PFSK-1 (cell line): ENCODE measurements at regions not wholly inside any gene's neighbourhood (a gene's known extent, or its start where the extent isn't known, plus 50 kb on each side); places are given as distances from the start of the nearest gene placed in this dataset.

Source experiments
- FOXP2 ChIP-seq: optimal IDR thresholded peaks from 2 replicates; pipeline ENCODE3; 2011; ENCODE audit warnings: borderline replicate concordance, control low read depth, inconsistent platforms; ENCODE audit not compliant: insufficient read depth; ENCODE audit errors: extremely low read length, extremely low read depth
- POLR2AphosphoS5 ChIP-seq: IDR thresholded peaks from 2 replicates; pipeline ENCODE4 v1.6.1; 2012; ENCODE audit warnings: low read depth, mild to moderate bottlenecking, control low read depth, low read length, moderate library complexity
- SIN3A ChIP-seq: IDR thresholded peaks from 2 replicates; pipeline ENCODE4 v1.6.1; 2012; ENCODE audit warnings: mild to moderate bottlenecking, low read length, moderate library complexity, borderline replicate concordance; ENCODE audit not compliant: insufficient read depth
- TAF1 ChIP-seq: IDR thresholded peaks from 2 replicates; pipeline ENCODE4 v1.6.1; 2012; ENCODE audit warnings: low read length, control low read depth, borderline replicate concordance; ENCODE audit not compliant: insufficient read depth
- TF ChIP-seq, protein P1 (sequence below), 2 experiments: IDR thresholded peaks; 2 replicates each; pipeline versions ENCODE4 v1.6.1 to v1.8.0; 2011 to 2012; ENCODE audit warnings: low read depth in 2 of 2, low read length in 2 of 2, control low read depth in 1 of 2, inconsistent platforms in 1 of 2, mild to moderate bottlenecking in 1 of 2, moderate library complexity in 1 of 2; ENCODE audit not compliant: insufficient read depth in 1 of 2

DNA sequence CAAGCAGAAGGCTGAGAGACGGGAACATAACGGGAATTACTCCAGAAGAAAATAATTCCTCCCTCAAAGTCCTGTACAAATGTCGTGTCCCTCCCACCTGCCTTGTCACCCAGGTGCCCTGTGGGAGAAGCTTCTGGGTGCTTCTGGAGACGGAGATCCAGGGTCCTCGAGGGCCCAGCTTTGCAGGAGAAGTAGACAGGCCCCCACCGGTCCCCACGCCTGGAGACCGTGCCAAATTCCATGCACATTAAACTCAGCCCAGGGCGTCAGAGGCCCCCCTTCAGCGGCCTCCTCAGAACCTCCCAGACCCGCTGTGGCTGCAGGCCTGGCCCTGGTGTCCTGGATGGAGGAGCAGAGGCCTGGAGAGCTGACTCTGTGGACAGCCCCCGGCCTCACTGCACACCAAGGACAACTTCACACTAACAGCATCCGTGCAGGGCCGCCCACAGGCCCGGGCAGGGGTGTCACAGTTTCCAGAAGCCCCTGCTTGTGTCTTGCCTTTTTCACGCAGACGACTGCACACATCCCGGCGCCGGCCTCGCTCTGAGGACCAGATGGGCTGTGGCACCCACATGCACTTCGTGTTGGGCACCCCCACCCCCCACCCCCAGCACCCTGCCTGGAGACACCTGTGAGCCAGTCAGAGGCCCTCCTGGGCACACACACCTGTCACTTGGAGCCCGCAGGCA, 734.3 kb downstream of the BRD1 start:
- TF ChIP-seq TAF1 (no peak), POLR2AphosphoS5 (no peak), FOXP2 (no peak), SIN3A (no peak)
- TF ChIP-seq, protein P1, sequence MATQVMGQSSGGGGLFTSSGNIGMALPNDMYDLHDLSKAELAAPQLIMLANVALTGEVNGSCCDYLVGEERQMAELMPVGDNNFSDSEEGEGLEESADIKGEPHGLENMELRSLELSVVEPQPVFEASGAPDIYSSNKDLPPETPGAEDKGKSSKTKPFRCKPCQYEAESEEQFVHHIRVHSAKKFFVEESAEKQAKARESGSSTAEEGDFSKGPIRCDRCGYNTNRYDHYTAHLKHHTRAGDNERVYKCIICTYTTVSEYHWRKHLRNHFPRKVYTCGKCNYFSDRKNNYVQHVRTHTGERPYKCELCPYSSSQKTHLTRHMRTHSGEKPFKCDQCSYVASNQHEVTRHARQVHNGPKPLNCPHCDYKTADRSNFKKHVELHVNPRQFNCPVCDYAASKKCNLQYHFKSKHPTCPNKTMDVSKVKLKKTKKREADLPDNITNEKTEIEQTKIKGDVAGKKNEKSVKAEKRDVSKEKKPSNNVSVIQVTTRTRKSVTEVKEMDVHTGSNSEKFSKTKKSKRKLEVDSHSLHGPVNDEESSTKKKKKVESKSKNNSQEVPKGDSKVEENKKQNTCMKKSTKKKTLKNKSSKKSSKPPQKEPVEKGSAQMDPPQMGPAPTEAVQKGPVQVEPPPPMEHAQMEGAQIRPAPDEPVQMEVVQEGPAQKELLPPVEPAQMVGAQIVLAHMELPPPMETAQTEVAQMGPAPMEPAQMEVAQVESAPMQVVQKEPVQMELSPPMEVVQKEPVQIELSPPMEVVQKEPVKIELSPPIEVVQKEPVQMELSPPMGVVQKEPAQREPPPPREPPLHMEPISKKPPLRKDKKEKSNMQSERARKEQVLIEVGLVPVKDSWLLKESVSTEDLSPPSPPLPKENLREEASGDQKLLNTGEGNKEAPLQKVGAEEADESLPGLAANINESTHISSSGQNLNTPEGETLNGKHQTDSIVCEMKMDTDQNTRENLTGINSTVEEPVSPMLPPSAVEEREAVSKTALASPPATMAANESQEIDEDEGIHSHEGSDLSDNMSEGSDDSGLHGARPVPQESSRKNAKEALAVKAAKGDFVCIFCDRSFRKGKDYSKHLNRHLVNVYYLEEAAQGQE (IDR thresholded peaks at IDR 0.05; ENCODE audit: insufficient read depth in 1 of 2, low read depth in 2 of 2, low read length in 2 of 2) = no peak

DNA sequence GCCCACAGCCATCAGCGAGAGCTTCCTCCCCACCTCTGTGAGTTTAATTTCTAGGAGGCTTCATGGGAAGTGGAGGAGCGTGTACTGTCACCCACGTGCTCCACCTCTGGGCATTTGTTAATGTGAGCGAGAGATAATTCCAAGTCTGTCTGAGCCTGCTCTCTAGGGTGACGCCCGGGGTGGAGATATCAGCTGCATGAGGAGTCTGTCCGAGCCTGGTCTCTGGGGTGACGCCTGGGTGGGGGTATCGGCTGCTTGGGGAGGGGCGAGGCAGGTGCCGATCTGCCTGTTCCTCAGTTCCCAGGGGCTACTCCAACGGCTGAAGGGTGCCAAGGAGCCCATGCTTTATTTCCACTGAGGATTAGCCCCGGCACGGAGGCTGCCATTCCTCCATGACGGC, 735.0 kb downstream of the BRD1 start:
- TF ChIP-seq POLR2AphosphoS5 (no peak), TAF1 (no peak), SIN3A (no peak), FOXP2 (no peak)
- TF ChIP-seq, protein P1 (IDR thresholded peaks at IDR 0.05; ENCODE audit: insufficient read depth in 1 of 2, low read depth in 2 of 2, low read length in 2 of 2) = no peak

DNA sequence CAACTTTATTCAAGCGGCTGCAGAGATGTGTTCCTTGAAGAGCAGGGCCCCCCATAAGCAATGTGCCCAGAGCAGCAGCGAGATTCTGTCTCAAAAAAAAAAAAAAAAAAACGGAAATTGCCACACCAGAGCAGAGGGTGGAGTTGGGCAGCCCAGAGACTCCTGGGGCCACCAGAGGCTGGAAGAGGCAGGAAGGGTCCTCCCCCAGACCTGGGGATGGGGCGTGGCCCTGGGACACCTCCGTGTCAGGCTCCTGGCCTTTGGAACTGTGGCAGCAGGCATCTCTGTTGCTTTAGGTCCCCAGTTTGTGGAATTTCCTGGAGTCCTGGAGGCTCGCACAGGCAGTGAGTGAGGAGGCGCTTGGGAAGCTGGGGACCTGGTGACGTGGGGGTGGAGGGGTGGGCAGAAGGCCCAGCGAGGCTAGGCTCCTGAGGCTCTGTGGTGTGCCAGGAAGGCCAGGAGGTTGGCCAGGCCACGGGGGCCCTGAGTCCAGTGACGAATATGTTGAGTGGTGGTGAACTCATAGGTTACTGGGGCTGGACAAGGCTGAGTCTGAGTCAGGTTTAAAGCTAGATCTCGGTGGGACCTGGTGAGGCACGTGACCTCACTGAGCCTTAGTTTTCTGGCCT, 735.6 kb downstream of the BRD1 start:
- TF ChIP-seq, protein P1 (IDR thresholded peaks at IDR 0.05; ENCODE audit: insufficient read depth in 1 of 2, low read depth in 2 of 2, low read length in 2 of 2) = no peak
- no peak for TF ChIP-seq POLR2AphosphoS5
- no peak for TF ChIP-seq FOXP2
- no peak for TF ChIP-seq TAF1
- no peak for TF ChIP-seq SIN3A

DNA sequence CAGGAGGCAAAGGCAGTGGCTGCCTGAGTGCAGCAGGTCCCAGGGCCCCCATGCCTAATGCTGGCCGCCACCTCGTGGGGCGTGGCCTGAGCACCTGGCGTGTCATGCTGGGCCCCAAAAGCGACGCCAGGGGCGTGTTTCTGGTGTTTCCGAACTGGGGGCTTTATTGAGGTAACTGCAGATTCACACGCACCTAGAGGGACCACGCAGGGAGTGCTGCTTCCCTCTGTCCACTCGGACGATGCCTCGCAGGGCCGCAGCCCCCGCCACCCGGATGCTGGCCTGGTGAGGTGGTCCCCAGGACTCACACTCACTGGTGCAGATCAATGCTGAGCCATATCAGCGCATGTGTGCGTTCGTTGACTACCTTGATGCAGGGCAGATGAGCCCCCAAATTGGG, 736.2 kb downstream of the BRD1 start:
- TF ChIP-seq POLR2AphosphoS5 (no peak), FOXP2 (no peak), TAF1 (no peak), SIN3A (no peak)
- TF ChIP-seq, protein P1 (IDR thresholded peaks at IDR 0.05; ENCODE audit: insufficient read depth in 1 of 2, low read depth in 2 of 2, low read length in 2 of 2) = no peak

DNA sequence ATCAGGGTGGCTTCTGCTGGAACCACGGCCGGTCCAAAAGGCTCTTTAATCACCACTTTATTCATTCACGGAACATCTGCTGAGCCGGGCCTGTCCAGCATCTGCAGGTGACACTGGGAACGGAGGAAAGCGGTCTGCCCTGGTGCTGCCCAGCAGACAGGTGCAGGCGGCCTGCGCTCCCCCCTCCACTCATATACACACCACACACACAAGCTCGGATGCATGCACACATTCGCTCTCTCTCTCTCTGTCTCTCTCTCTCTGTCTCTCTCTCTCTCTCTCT, 736.9 kb downstream of the BRD1 start:
- TF ChIP-seq SIN3A = no peak
- TF ChIP-seq TAF1 = no peak
- no peak for TF ChIP-seq POLR2AphosphoS5
- TF ChIP-seq FOXP2 = no peak
- TF ChIP-seq, protein P1 (IDR thresholded peaks at IDR 0.05; ENCODE audit: insufficient read depth in 1 of 2, low read depth in 2 of 2, low read length in 2 of 2) = no peak
